ENCODE measurements at regions not wholly inside any gene's neighbourhood (a gene's known extent, or its start where the extent isn't known, plus 50 kb on each side); places are given as distances from the start of the nearest gene placed in this dataset.

- TF ChIP-seq CTCF (conservative IDR thresholded peaks at IDR 0.05; ENCODE audit: low read depth in 2 of 2) (no peak), REST (IDR thresholded peaks at IDR 0.05; ENCODE audit: unreplicated experiment) (no peak), POLR2AphosphoS5 (IDR thresholded peaks at IDR 0.05; ENCODE audit: low read depth) (no peak), EZH2 (IDR thresholded peaks at IDR 0.05; ENCODE audit: low read depth, unreplicated experiment) (no peak), EZH2phosphoT487 (IDR thresholded peaks at IDR 0.05; ENCODE audit: unreplicated experiment) (no peak), CREB1 (CRISPR knock-in tag; IDR thresholded peaks at IDR 0.05; ENCODE audit: low read depth) (no peak), JUNB (IDR thresholded peaks at IDR 0.05; ENCODE audit: unreplicated experiment) (no peak), ZNF114 (CRISPR knock-in tag; IDR thresholded peaks at IDR 0.05) (no peak), NANOG (IDR thresholded peaks at IDR 0.05; ENCODE audit: borderline replicate concordance) (no peak), ZNF462 (CRISPR knock-in tag; IDR thresholded peaks at IDR 0.05) (no peak), ETS1 (IDR thresholded peaks at IDR 0.05) (no peak)
Measured at GRCh38 chr6:145381941-145382340, 353.4 kb downstream of the EPM2A start.

Data from GM23338 (cell line).